PC-3 (cell line): ENCODE measurements at regions not wholly inside any gene's neighbourhood (a gene's known extent, or its start where the extent isn't known, plus 50 kb on each side); places are given as distances from the start of the nearest gene placed in this dataset.

ENCODE experiments used
- ATAC-seq: fragments of 200-7000 bp; cut with Tn5 transposase; 2 replicates; pipeline ENCODE4 v1.9.1; 2020; ENCODE audit warnings: mild to moderate bottlenecking, moderate library complexity
- BruUV-seq: library from RNA; stranded (reverse); fragments of 400-500 nt; replicated peaks from 2 replicates; lab custom pipeline; 2021; lab: Mats Ljungman, UMichigan
- CTCF ChIA-PET: fragments of 300-600 bp; sonication (Branson Sonifier 250); formaldehyde crosslinking; loops from one replicate; lab custom pipeline; 2022; ENCODE audit warnings: antibody characterized with exemption; lab: Charles Lee
- POLR2A ChIA-PET: fragments of 300-600 bp; sonication (Branson Sonifier 250); formaldehyde crosslinking; loops from one replicate; lab custom pipeline; 2022; ENCODE audit warnings: antibody characterized with exemption; ENCODE audit not compliant: unreplicated experiment; lab: Charles Lee
- DNase-seq: peaks from one replicate; pipeline ENCODE4 v3.0.0-alpha.2; 2015
- H2AFZ ChIP-seq: fragments of 300-600 bp; sonication (generic); 2 replicates; pipeline ENCODE4 v1.6.0; 2016; ENCODE audit warnings: antibody characterized with exemption, low read length
- H3F3A ChIP-seq: fragments of 300-600 bp; sonication (generic); one replicate; pipeline ENCODE4 v1.6.0; 2017; ENCODE audit warnings: antibody characterized with exemption, low read length, control low read depth, mild to moderate bottlenecking; ENCODE audit not compliant: unreplicated experiment
- H3K27ac ChIP-seq: fragments of 300-600 bp; sonication (generic); 2 replicates; pipeline ENCODE4 v1.5.1; 2016; ENCODE audit warnings: mild to moderate bottlenecking, low read length
- H3K27me3 ChIP-seq: fragments of 300-600 bp; sonication (generic); 2 replicates; pipeline ENCODE4 v1.6.1; 2016; ENCODE audit warnings: low read length, mixed read lengths
- H3K36me3 ChIP-seq: fragments of 300-600 bp; sonication (generic); 2 replicates; pipeline ENCODE4 v1.6.1; 2016; ENCODE audit warnings: low read depth, mixed run types, low read length, mixed read lengths
- H3K4me1 ChIP-seq: fragments of 300-600 bp; sonication (generic); 2 replicates; pipeline ENCODE4 v1.5.1; 2016; ENCODE audit warnings: low read length; ENCODE audit not compliant: insufficient read depth
- H3K4me2 ChIP-seq: fragments of 300-600 bp; sonication (generic); 2 replicates; pipeline ENCODE4 v1.6.0; 2016; ENCODE audit warnings: low read length
- H3K4me3 ChIP-seq: fragments of 300-600 bp; sonication (generic); 2 replicates; pipeline ENCODE4 v1.5.1; 2016; ENCODE audit warnings: mild to moderate bottlenecking, low read length, mixed read lengths
- H3K79me2 ChIP-seq: fragments of 300-600 bp; sonication (generic); 2 replicates; pipeline ENCODE4 v1.6.1; 2017; ENCODE audit warnings: low read length, mixed read lengths
- H3K9ac ChIP-seq: fragments of 300-600 bp; sonication (generic); 2 replicates; pipeline ENCODE4 v1.6.0; 2016; ENCODE audit warnings: mild to moderate bottlenecking, low read length
- H3K9me2 ChIP-seq: fragments of 300-600 bp; sonication (generic); replicated peaks from 2 replicates; pipeline ENCODE4 v1.6.1; 2016; ENCODE audit warnings: mixed run types, low read length, mixed read lengths
- H3K9me3 ChIP-seq: fragments of 300-600 bp; sonication (generic); 2 replicates; pipeline ENCODE4 v1.6.1; 2016; ENCODE audit warnings: low read length, mixed read lengths
- H4K20me1 ChIP-seq: fragments of 300-600 bp; sonication (generic); 2 replicates; pipeline ENCODE4 v1.6.1; 2016; ENCODE audit warnings: low read length, mixed read lengths
- CTCF ChIP-seq: fragments of 300-600 bp; sonication (generic); conservative IDR thresholded peaks from 2 replicates; pipeline ENCODE4 v1.5.1; 2017; ENCODE audit warnings: antibody characterized with exemption, low read depth, mild to moderate bottlenecking, low read length
- EZH2 ChIP-seq: fragments of 300-600 bp; sonication (generic); IDR thresholded peaks from one replicate; pipeline ENCODE4 v1.6.1; 2017; ENCODE audit warnings: antibody characterized with exemption, mild to moderate bottlenecking, low read length; ENCODE audit not compliant: unreplicated experiment
- EZH2phosphoT487 ChIP-seq: fragments of 300-600 bp; sonication (generic); IDR thresholded peaks from 2 replicates; pipeline ENCODE4 v1.6.1; 2018; ENCODE audit warnings: mild to moderate bottlenecking, antibody characterized with exemption, low read length, borderline replicate concordance
- intact Hi-C: fragments of 100-400 bp; cut with micrococcal nuclease; formaldehyde crosslinking; loops from 2 replicates; pipeline ENCODE4 v1.9.0; 2023

GRCh38 chr5:164376843-164377242 is 871.4 kb downstream of the MAT2B start:
- Histone ChIP-seq H3K36me3 (no peaks in the 10 kb centered on the region), H3K79me2 (no peaks in the 10 kb centered on the region), H3K27ac (no peak overlapping the region), H3K27me3 (no peaks in the 10 kb centered on the region), H3K4me1 (no peaks in the 10 kb centered on the region), H2AFZ (no peak overlapping the region), H3F3A (no peaks in the 10 kb centered on the region), H3K9me2 (no peaks in the 10 kb centered on the region), H4K20me1 (no peaks in the 10 kb centered on the region), H3K9me3 (peaks cover 8% of the 10 kb centered on the region; the same call in 1 of the 2 replicates), H3K4me3 (no peak overlapping the region), H3K4me2 (no peak overlapping the region), H3K9ac (no peak overlapping the region)
- BruUV-seq, result no TSS peak
- ATAC-seq, result no peak
- CTCF ChIA-PET, result no interaction called here
- DNase-seq, result no peak
- intact Hi-C loops, result loop anchor here (10.0 kb wide), 1 partner anchor 182 kb away; no protein-coding TSS in a partner anchor
- POLR2A ChIA-PET, result no interaction called here
- TF ChIP-seq EZH2, result no peak

GRCh38 chr5:164377746-164378145 is 872.3 kb downstream of the MAT2B start:
- Histone ChIP-seq H3K4me2 (no peak overlapping the region), H3K9ac (no peak overlapping the region), H3K4me1 (no peaks in the 10 kb centered on the region), H3F3A (no peaks in the 10 kb centered on the region), H3K4me3 (no peak overlapping the region), H3K27ac (no peak overlapping the region), H3K36me3 (no peaks in the 10 kb centered on the region), H4K20me1 (no peaks in the 10 kb centered on the region), H3K79me2 (no peaks in the 10 kb centered on the region), H3K9me3 (peaks cover 8% of the 10 kb centered on the region; the same call in 1 of the 2 replicates), H3K9me2 (no peaks in the 10 kb centered on the region), H2AFZ (no peak overlapping the region), H3K27me3 (no peaks in the 10 kb centered on the region)
- no peak for TF ChIP-seq EZH2phosphoT487
- TF ChIP-seq CTCF, result no peak
- no peak for TF ChIP-seq EZH2
- peak; percentile 75 for ATAC-seq
- POLR2A ChIA-PET, result no interaction called here
- no TSS peak for BruUV-seq
- intact Hi-C loops, result loop anchor here (10.0 kb wide), 1 partner anchor 183 kb away; no protein-coding TSS in a partner anchor
- CTCF ChIA-PET, result no interaction called here
- DNase-seq, result peak; percentile 22

GRCh38 chr5:164383662-164384061 is 878.2 kb downstream of the MAT2B start:
- H2AFZ ChIP-seq, result no peak overlapping the region
- no peaks in the 10 kb centered on the region for H3K4me1 ChIP-seq
- H3F3A ChIP-seq, result no peaks in the 10 kb centered on the region
- no peak for DNase-seq
- H3K4me2 ChIP-seq, result no peak overlapping the region
- no peak overlapping the region for H3K4me3 ChIP-seq
- no peaks in the 10 kb centered on the region for H4K20me1 ChIP-seq
- no peaks in the 10 kb centered on the region for H3K9me2 ChIP-seq
- intact Hi-C loops, result no loop called here
- no peaks in the 10 kb centered on the region for H3K36me3 ChIP-seq
- no TSS peak for BruUV-seq
- TF ChIP-seq CTCF (no peak), EZH2phosphoT487 (no peak), EZH2 (no peak)
- POLR2A ChIA-PET, result no interaction called here
- H3K79me2 ChIP-seq, result no peaks in the 10 kb centered on the region
- no peak overlapping the region for H3K9ac ChIP-seq
- peaks cover 18% of the 10 kb centered on the region; the same call in 1 of the 2 replicates for H3K9me3 ChIP-seq
- no peak overlapping the region for H3K27ac ChIP-seq
- no peak for ATAC-seq
- CTCF ChIA-PET, result no interaction called here
- H3K27me3 ChIP-seq, result no peaks in the 10 kb centered on the region
